GM10248 (cell line): ENCODE measurements at regions not wholly inside any gene's neighbourhood (a gene's known extent, or its start where the extent isn't known, plus 50 kb on each side); places are given as distances from the start of the nearest gene placed in this dataset.
"Not testable (repeated sequence)": the region's sequence is repeated elsewhere in the genome, so short reads cannot be mapped to it uniquely, and the experiment has no call there.

Experiments used
- CTCF ChIA-PET: fragments of 300-600 bp; sonication (Branson Sonifier 250); formaldehyde crosslinking; extraction: SDS; loops from one replicate; lab custom pipeline; 2021; ENCODE audit warnings: antibody characterized with exemption; lab: Yijun Ruan, JAX
- POLR2A ChIA-PET: fragments of 350-650 bp; sonication (Branson Sonifier 250); formaldehyde crosslinking; extraction: SDS; loops from one replicate; lab custom pipeline; 2020; ENCODE audit warnings: antibody characterized with exemption; lab: Yijun Ruan, JAX
- DNase-seq: peaks from one replicate; pipeline ENCODE4 v3.0.0; 2012; ENCODE audit errors: extremely low spot score
- TF ChIP-seq, protein P1 (sequence below): IDR thresholded peaks from 2 replicates; pipeline ENCODE4 v1.5.1; 2012; ENCODE audit warnings: mild to moderate bottlenecking, low read depth; ENCODE audit errors: extremely low read depth, missing control alignments, control extremely low read depth

DNA sequence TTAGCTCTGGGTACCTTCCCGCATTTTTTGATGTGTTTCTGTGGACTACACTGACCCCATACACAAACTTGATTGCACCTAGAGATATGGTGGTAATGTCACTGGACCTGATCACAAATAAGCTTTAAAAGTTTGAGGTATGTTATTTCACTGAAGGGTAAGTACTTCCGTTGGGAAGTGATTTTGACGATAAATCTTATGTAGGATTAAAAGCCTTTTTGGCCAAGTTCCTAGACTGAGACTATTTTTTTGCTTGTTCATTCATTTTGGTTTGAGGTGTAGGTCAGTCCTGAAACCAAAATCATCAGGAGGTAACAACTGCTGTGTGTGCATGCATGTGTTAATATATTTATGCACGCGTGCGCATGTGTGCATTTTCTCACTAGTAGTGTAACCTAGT, 336.3 kb downstream of the TFAP2A start:
- ChIA-PET POLR2A (no interaction called here), CTCF (interaction anchor here (1.5 kb wide), 1 partner anchor 48 kb away, joined by 3 read pairs; no protein-coding TSS in a partner anchor)
- DNase-seq, result no peak
- TF ChIP-seq, protein P1, sequence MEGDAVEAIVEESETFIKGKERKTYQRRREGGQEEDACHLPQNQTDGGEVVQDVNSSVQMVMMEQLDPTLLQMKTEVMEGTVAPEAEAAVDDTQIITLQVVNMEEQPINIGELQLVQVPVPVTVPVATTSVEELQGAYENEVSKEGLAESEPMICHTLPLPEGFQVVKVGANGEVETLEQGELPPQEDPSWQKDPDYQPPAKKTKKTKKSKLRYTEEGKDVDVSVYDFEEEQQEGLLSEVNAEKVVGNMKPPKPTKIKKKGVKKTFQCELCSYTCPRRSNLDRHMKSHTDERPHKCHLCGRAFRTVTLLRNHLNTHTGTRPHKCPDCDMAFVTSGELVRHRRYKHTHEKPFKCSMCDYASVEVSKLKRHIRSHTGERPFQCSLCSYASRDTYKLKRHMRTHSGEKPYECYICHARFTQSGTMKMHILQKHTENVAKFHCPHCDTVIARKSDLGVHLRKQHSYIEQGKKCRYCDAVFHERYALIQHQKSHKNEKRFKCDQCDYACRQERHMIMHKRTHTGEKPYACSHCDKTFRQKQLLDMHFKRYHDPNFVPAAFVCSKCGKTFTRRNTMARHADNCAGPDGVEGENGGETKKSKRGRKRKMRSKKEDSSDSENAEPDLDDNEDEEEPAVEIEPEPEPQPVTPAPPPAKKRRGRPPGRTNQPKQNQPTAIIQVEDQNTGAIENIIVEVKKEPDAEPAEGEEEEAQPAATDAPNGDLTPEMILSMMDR, result no peak

DNA sequence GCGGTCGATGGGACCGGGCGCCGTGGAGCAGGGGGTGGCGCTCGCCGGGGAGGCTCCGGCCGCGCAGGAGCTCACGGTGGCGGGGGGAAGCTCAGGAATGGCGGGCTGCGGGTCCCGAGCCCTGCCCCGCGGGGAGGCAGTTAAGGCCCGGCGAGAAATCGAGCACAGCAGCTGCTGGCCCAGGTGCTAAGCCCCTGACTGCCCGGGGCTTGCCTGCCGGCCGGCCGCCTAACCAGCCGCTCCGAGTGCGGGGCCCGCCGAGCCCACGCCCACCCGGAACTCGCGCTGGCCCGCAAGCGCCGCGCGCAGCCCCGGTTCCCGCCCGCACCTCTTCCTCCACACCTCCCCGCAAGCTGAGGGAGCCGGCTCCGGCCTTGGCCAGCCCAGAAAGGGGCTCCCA, 340.1 kb downstream of the TFAP2A start:
- CTCF ChIA-PET, DNase-seq: not testable (repeated sequence)

DNA sequence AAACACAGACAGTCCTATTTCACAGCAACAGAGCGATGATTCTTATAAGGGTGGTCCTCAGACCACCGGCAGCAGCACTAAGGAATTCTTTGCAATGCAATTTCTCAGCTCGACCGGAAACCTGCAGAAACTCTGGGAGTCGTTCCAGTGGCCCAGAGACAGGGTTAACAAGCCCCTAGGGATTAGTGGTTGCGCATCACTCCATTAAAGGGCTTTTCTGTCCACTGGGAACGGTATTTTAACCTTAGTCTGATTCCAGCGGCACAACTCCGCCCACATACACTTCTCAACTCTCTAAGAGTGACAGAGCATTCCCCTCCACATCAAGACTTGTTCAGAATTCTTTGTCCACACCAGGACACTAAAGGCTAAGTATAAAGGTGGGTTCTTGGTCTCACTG, 341.5 kb downstream of the TFAP2A start:
- TF ChIP-seq, protein P1, result no peak
- ChIA-PET POLR2A (no interaction called here), CTCF (interaction anchor here (0.8 kb wide), 1 partner anchor 11 kb away, joined by 3 read pairs; no protein-coding TSS in a partner anchor)

More for the DNA sequence above, 340.1 kb downstream of the TFAP2A start:
- POLR2A ChIA-PET, result not testable (repeated sequence)

DNA sequence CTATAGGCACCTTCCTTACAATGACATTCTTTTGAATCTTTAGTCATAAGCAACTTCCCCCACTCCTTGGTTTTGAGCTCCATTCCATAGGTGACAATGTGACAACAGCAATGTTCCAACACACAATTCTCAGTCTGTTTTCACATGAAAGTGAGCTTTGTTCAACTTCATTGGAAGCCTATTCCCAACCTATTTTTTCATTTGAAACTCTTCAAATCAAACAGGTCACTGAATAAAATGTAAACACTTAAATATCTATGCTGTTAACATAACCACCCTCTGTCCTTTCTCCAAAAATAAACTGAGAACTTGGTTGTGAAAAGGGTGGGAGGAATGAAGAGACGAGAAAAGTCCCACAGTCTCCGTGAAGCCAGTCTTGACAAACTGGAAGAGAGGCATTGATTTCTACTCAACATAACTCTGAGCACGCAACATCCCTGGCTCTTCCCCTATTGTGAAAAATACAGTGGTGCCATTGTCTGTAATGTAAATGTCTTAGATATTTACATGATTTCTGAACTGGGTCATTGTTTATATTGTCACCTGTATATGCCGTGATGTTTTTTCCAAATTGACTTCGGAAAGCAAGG, 343.1 kb downstream of the TFAP2A start:
- DNase-seq, result no peak
- CTCF ChIA-PET, result interaction anchor here (1.2 to 1.5 kb wide), 2 partner anchors 9 to 12 kb away, joined by 3 to 4 read pairs; no protein-coding TSS in a partner anchor
- POLR2A ChIA-PET, result no interaction called here
- TF ChIP-seq, protein P1, result no peak

More for the DNA sequence above, 341.5 kb downstream of the TFAP2A start:
- DNase-seq, result no peak

DNA sequence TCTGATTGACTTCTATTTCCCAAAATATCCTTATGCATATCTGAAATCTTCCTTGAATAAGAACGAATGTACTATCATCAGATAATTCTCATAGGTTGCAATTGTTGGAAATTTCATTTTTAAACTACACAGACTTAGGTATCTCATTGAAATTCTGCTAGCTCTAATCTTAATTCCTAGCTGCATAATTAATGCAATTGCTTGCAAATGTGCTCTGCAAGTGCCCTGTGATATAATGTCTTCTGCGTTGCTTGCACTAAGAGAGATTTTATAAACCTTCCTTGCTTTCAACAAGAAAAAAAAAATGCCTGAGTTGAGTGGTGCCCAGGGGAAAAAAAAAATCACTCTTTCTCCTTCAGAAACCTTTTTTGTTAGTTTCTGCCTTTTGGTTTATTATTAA, 354.9 kb downstream of the TFAP2A start:
- TF ChIP-seq, protein P1, result no peak
- no peak for DNase-seq
- ChIA-PET CTCF (no interaction called here), POLR2A (no interaction called here)

DNA sequence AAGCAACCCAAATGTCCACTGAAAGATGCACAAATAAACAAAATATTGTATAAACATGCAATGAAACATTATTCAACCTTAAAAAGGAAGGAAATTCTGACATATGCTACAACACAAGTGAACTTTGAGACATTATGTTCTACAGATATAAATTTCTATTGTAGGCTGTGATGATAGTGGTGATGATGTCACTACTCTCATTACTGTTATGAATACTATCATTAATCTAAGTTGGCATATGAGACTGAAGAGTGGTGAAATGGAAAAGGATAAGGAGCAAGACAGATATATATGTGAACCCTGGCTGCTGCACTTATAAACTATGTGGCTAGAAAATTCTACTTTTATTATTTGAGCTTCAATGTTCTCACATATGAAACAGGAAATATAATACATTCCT, 360.2 kb downstream of the TFAP2A start:
- DNase-seq, result no peak
- ChIA-PET POLR2A (no interaction called here), CTCF (no interaction called here)
- TF ChIP-seq, protein P1, result no peak

DNA sequence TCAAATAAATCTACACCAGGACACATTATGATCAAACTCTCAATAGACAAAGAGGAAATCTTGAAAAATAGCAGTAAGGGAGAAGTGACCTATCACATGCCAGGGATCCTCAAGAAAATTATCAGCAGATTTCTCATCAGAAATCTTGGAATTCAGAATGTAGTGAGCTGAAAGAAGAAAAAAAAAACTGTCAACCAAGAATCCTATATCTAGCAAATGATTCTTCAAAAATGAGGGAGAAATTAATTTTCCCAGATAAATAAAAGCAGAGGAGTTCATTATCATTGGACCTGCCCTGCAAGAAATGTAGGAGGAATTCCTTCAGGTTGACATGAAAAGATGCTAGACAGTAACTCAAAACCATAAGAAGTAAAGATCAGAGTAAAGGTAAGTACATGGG, 363.6 kb downstream of the TFAP2A start:
- TF ChIP-seq, protein P1, result no peak
- ChIA-PET POLR2A (no interaction called here), CTCF (no interaction called here)
- no peak for DNase-seq
